ENCODE measurements at regions not wholly inside any gene's neighbourhood (a gene's known extent, or its start where the extent isn't known, plus 50 kb on each side); places are given as distances from the start of the nearest gene placed in this dataset.

DNA sequence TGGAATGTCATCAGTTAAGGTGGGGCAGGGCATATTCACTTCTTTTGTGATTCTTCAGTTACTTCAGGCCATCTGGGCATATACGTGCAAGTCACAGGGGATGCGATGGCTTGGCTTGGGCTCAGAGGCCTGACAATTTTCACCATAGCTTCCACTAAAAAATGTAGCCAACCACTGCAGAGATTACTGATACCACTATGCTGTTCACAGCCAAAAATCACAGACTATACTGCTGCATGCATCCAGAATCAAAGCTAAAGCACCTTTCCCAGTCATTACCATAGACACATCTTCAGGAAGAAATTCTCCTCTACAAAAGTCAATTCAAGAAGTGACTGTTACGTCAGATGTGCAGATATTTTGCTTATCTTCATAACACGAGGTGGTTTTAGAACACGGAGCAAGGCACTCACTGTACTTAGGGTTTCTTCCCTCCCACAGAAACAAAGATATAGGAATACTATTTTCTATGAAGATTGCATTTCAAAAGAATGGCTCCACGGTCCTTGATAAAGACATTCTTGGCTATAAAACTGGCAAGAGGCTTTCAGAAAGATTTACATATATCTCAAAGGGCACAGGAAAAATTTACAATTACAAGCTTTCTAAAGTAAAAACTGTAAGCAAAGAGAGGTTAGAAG lies 1556.6 kb upstream of the PRR20A start:
- ATAC-seq (no peak), DNase-seq (no peak)
- H3K4me3 Mint-ChIP-seq, result no peak overlapping the region
- TF ChIP-seq, protein P1, sequence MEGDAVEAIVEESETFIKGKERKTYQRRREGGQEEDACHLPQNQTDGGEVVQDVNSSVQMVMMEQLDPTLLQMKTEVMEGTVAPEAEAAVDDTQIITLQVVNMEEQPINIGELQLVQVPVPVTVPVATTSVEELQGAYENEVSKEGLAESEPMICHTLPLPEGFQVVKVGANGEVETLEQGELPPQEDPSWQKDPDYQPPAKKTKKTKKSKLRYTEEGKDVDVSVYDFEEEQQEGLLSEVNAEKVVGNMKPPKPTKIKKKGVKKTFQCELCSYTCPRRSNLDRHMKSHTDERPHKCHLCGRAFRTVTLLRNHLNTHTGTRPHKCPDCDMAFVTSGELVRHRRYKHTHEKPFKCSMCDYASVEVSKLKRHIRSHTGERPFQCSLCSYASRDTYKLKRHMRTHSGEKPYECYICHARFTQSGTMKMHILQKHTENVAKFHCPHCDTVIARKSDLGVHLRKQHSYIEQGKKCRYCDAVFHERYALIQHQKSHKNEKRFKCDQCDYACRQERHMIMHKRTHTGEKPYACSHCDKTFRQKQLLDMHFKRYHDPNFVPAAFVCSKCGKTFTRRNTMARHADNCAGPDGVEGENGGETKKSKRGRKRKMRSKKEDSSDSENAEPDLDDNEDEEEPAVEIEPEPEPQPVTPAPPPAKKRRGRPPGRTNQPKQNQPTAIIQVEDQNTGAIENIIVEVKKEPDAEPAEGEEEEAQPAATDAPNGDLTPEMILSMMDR (IDR thresholded peaks at IDR 0.05), result no peak
- intact Hi-C loops (cut with micrococcal nuclease), result no loop called here
- Histone ChIP-seq H3K36me3 (ENCODE audit: control insufficient read depth, insufficient read depth, low read length) (no peaks in the 10 kb centered on the region), H3K4me1 (ENCODE audit: control insufficient read depth, insufficient read depth, low read length) (no peaks in the 10 kb centered on the region), H3K27ac (ENCODE audit: low read length) (no peak overlapping the region), H3K27me3 (ENCODE audit: control insufficient read depth, insufficient read depth, low read length) (no peaks in the 10 kb centered on the region), H3K4me3 (ENCODE audit: low read length) (no peak overlapping the region), H3K9me3 (ENCODE audit: control insufficient read depth, insufficient read depth, low read length) (peaks cover 5% of the 10 kb centered on the region)
- no peak overlapping the region for H3K27ac Mint-ChIP-seq
- peaks cover 14 to 16% of the 10 kb centered on the region in 2 donors for H3K9me3 Mint-ChIP-seq
- H3K27me3 Mint-ChIP-seq (ENCODE audit: low read depth in 2 of 2), result no peaks in the 10 kb centered on the region
- peaks cover 6% of the 10 kb centered on the region for H3K36me3 Mint-ChIP-seq
- H3K4me1 Mint-ChIP-seq, result no peaks in the 10 kb centered on the region
- WGBS (ENCODE audit: insufficient coverage), result 61% methylated on average over 4 of the region's 6 CpGs

DNA sequence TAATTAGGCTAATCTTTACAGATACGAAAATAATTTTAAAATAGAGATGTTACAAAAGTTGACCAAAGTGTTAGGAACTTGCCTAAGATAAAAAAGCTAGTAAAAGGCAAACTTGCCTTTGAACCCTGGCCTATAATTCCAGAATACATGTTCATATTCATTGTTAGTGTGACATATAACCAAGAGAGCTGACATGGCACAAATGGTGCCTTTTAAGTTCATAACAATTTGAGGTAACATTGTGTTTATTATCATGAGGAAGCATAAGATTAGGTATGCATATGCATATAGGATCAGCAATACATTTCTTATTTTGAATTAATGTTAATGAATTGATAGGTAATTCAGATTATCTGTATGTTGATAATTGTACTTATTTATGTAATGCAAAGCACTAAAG lies 1537.9 kb upstream of the PRR20A start:
- ATAC-seq (no peak), DNase-seq (no peak)
- H3K27me3 ChIP-seq (ENCODE audit: control insufficient read depth, insufficient read depth, low read length), result no peaks in the 10 kb centered on the region
- 80% methylated on average over 1 of the region's 1 CpG for WGBS (ENCODE audit: insufficient coverage)
- no peak overlapping the region for H3K4me3 ChIP-seq (ENCODE audit: low read length)
- H3K27ac ChIP-seq (ENCODE audit: low read length), result no peak overlapping the region
- Mint-ChIP-seq H3K27me3 (ENCODE audit: low read depth in 2 of 2) (no peaks in the 10 kb centered on the region), H3K36me3 (no peaks in the 10 kb centered on the region), H3K4me3 (no peak overlapping the region), H3K4me1 (no peaks in the 10 kb centered on the region), H3K27ac (no peak overlapping the region), H3K9me3 (peaks cover 2 to 7% of the 10 kb centered on the region in 2 donors)
- intact Hi-C loops (cut with micrococcal nuclease), result no loop called here
- H3K9me3 ChIP-seq (ENCODE audit: control insufficient read depth, insufficient read depth, low read length), result peaks cover 7% of the 10 kb centered on the region
- TF ChIP-seq, protein P1 (IDR thresholded peaks at IDR 0.05), result no peak
- no peaks in the 10 kb centered on the region for H3K4me1 ChIP-seq (ENCODE audit: control insufficient read depth, insufficient read depth, low read length)
- H3K36me3 ChIP-seq (ENCODE audit: control insufficient read depth, insufficient read depth, low read length), result no peaks in the 10 kb centered on the region

DNA sequence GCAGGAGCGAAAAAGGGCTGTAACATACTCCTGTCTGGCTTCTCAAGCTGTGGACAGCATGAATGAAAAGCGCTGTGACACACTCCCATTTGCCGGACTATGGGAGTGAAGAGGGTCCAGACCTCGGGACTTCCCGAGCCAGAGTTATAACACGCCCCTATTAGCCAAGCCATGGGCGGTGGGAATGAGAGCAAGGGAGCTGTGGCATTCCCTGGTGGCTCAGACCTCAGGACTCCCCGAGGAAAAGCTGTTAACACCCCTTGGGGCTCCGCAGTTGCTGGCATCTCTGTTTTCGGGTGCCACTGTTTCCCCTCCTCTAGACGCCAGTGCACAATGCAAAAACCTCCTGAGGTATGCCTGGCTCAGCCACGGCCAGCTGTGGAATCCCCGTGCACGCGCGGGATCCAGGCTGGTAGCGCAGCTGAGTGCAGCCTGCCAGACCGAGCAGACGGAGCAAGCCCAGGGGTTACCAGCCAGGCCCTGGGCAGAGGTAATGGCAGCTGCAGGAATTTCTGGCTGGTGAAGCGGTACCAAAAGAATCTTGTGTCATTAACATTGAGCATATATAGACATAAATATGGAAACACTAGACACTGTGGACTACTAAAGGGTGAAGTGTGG lies 1534.6 kb upstream of the PRR20A start:
- TF ChIP-seq, protein P1 (IDR thresholded peaks at IDR 0.05), result no peak
- no peaks in the 10 kb centered on the region for H3K4me1 Mint-ChIP-seq
- DNase-seq (no peak), ATAC-seq (no peak)
- H3K27ac Mint-ChIP-seq, result no peak overlapping the region
- H3K36me3 ChIP-seq (ENCODE audit: control insufficient read depth, insufficient read depth, low read length), result no peaks in the 10 kb centered on the region
- H3K9me3 ChIP-seq (ENCODE audit: control insufficient read depth, insufficient read depth, low read length), result peaks cover 11% of the 10 kb centered on the region
- H3K4me3 ChIP-seq (ENCODE audit: low read length), result no peak overlapping the region
- H3K27ac ChIP-seq (ENCODE audit: low read length), result no peak overlapping the region
- H3K4me1 ChIP-seq (ENCODE audit: control insufficient read depth, insufficient read depth, low read length), result no peaks in the 10 kb centered on the region
- H3K4me3 Mint-ChIP-seq, result no peak overlapping the region
- no peaks in the 10 kb centered on the region for H3K27me3 ChIP-seq (ENCODE audit: control insufficient read depth, insufficient read depth, low read length)
- WGBS (ENCODE audit: insufficient coverage), result 94% methylated on average over 19 of the region's 20 CpGs
- intact Hi-C loops (cut with micrococcal nuclease), result no loop called here
- no peaks in the 10 kb centered on the region for H3K27me3 Mint-ChIP-seq (ENCODE audit: low read depth in 2 of 2)
- H3K9me3 Mint-ChIP-seq, result peaks cover 2 to 8% of the 10 kb centered on the region in 2 donors
- H3K36me3 Mint-ChIP-seq, result peaks cover 7% of the 10 kb centered on the region
